Fibroblast of skin of back (primary cell): ENCODE measurements at regions not wholly inside any gene's neighbourhood (a gene's known extent, or its start where the extent isn't known, plus 50 kb on each side); places are given as distances from the start of the nearest gene placed in this dataset.
"Not testable (repeated sequence)": the region's sequence is repeated elsewhere in the genome, so short reads cannot be mapped to it uniquely, and the experiment has no call there.

Source experiments
- DNase-seq: peaks from one replicate; pipeline ENCODE4 v3.0.0-alpha.2; 2013

GRCh38 chr4:64001229-64001898 is 407.9 kb downstream of the TECRL start:
- DNase-seq, result no peak

- no peak for DNase-seq
Observed at GRCh38 chr4:64000241-64000640, 409.0 kb downstream of the TECRL start.

GRCh38 chr4:63986253-63986652 is 423.0 kb downstream of the TECRL start:
- DNase-seq, result no peak

GRCh38 chr4:63983224-63983623 is 426.0 kb downstream of the TECRL start:
- no peak for DNase-seq

- no peak for DNase-seq
Observed at GRCh38 chr4:63965875-63966274, 443.4 kb downstream of the TECRL start.

- DNase-seq, result not testable (repeated sequence)
Observed at GRCh38 chr4:63942706-63943286, 466.5 kb downstream of the TECRL start.

- DNase-seq, result no peak
Observed at GRCh38 chr4:63937961-63938360, 471.3 kb downstream of the TECRL start.

GRCh38 chr4:63922146-63922545 is 487.1 kb downstream of the TECRL start:
- DNase-seq, result no peak

- DNase-seq, result no peak
Observed at GRCh38 chr4:63921561-63921960, 487.7 kb downstream of the TECRL start.

GRCh38 chr4:63919636-63920365 is 489.4 kb downstream of the TECRL start:
- no peak for DNase-seq

- no peak for DNase-seq
Observed at GRCh38 chr4:63906660-63907183, 502.5 kb downstream of the TECRL start.

- DNase-seq, result no peak
Observed at GRCh38 chr4:63904201-63904600, 505.0 kb downstream of the TECRL start.

GRCh38 chr4:63901304-63901703 is 507.9 kb downstream of the TECRL start:
- DNase-seq, result no peak

- no peak for DNase-seq
Observed at GRCh38 chr4:63898961-63899360, 510.3 kb downstream of the TECRL start.

GRCh38 chr4:63894161-63894560 is 515.1 kb downstream of the TECRL start:
- no peak for DNase-seq

GRCh38 chr4:63869370-63869769 is 539.9 kb downstream of the TECRL start:
- DNase-seq, result no peak

GRCh38 chr4:63851496-63851895 is 557.8 kb downstream of the TECRL start:
- no peak for DNase-seq

- no peak for DNase-seq
Observed at GRCh38 chr4:63841266-63841665, 568.0 kb downstream of the TECRL start.

- DNase-seq, result no peak
Observed at GRCh38 chr4:63831590-63832155, 577.6 kb downstream of the TECRL start.

GRCh38 chr4:63817196-63817865 is 591.9 kb downstream of the TECRL start:
- DNase-seq, result no peak

- no peak for DNase-seq
Observed at GRCh38 chr4:63814171-63814964, 594.9 kb downstream of the TECRL start.

- no peak for DNase-seq
Observed at GRCh38 chr4:63799166-63799565, 610.1 kb downstream of the TECRL start.
